ENCODE measurements at regions not wholly inside any gene's neighbourhood (a gene's known extent, or its start where the extent isn't known, plus 50 kb on each side); places are given as distances from the start of the nearest gene placed in this dataset.

DNA sequence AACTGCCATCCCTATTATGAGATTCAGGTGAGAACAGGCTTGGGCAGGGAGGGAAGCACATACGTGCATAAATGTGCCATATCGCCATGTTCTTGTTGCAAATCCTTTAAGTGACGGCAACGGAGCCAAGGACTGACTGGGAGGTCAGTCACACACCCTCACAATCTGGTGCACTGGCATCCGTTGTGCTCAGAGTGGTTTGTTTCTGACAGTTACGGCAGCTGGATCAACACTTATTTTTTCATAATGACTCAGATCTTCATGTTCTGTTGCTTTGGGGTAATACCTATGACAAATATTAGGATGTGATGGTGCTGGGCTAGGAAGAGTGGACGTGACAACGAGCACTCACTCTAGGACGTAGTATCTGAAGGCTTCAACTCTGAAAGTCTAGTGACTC is 56.2 kb upstream of the PREP start:
- H3K9ac ChIP-seq (ENCODE audit: low read depth in 1 of 2, low read length in 2 of 2): no peak overlapping the region
- no peaks in the 10 kb centered on the region for H3K9me3 ChIP-seq (ENCODE audit: control insufficient read depth in 4 of 4, low read length in 3 of 4)
- TF ChIP-seq, protein P1, sequence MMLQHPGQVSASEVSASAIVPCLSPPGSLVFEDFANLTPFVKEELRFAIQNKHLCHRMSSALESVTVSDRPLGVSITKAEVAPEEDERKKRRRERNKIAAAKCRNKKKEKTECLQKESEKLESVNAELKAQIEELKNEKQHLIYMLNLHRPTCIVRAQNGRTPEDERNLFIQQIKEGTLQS (IDR thresholded peaks at IDR 0.05): no peak
- no peak for TF ChIP-seq RXRA (IDR thresholded peaks at IDR 0.05)
- TF ChIP-seq JUND (IDR thresholded peaks at IDR 0.05): no peak
- TF ChIP-seq TAF1 (conservative IDR thresholded peaks at IDR 0.05): no peak
- no peaks in the 10 kb centered on the region for H3K36me3 ChIP-seq (ENCODE audit: control insufficient read depth in 4 of 4, insufficient read depth in 3 of 4, low read depth in 1 of 4, low read length in 3 of 4)
- no peaks in the 10 kb centered on the region for H3K4me1 ChIP-seq (ENCODE audit: control insufficient read depth in 4 of 4, insufficient read depth in 4 of 4, low read length in 3 of 4)
- WGBS: 84% methylated on average over 9 of the region's 9 CpGs
- H3K27me3 ChIP-seq (ENCODE audit: control insufficient read depth in 4 of 4, insufficient read depth in 4 of 4, low read length in 3 of 4): no peaks in the 10 kb centered on the region
- H3K4me3 ChIP-seq (ENCODE audit: low read depth in 1 of 3, low read length in 3 of 3): no peak overlapping the region
- no peak overlapping the region for H3K27ac ChIP-seq (ENCODE audit: low read depth in 1 of 2, low read length in 2 of 2)
- DNase-seq (ENCODE audit: low spot score): no peak

DNA sequence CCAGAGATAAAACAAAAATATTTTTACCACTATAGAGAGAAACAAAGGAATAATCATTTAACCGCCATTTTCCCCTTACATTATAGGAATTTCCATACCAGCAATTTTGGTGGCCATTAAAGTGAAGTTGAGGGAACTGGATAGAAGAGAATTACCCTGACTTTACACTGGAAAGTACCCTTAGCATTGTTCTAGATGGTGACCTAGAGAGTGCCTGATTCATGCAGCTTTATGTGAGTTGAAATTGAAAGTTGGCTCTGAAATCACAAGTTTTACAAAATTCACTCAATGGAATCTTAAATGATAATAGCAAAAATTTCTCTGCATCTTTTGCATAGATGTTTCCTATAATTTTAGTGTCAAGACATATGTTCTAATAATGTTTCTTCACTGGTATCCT is 55.7 kb upstream of the PREP start:
- H3K4me3 ChIP-seq (ENCODE audit: low read depth in 1 of 3, low read length in 3 of 3): no peak overlapping the region
- TF ChIP-seq, protein P2, sequence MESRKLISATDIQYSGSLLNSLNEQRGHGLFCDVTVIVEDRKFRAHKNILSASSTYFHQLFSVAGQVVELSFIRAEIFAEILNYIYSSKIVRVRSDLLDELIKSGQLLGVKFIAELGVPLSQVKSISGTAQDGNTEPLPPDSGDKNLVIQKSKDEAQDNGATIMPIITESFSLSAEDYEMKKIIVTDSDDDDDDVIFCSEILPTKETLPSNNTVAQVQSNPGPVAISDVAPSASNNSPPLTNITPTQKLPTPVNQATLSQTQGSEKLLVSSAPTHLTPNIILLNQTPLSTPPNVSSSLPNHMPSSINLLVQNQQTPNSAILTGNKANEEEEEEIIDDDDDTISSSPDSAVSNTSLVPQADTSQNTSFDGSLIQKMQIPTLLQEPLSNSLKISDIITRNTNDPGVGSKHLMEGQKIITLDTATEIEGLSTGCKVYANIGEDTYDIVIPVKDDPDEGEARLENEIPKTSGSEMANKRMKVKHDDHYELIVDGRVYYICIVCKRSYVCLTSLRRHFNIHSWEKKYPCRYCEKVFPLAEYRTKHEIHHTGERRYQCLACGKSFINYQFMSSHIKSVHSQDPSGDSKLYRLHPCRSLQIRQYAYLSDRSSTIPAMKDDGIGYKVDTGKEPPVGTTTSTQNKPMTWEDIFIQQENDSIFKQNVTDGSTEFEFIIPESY (IDR thresholded peaks at IDR 0.05): no peak
- TF ChIP-seq EGR1 (IDR thresholded peaks at IDR 0.05; ENCODE audit: low read depth in 2 of 2) (no peak), YY1 (IDR thresholded peaks at IDR 0.05) (no peak), HNF4G (IDR thresholded peaks at IDR 0.05) (no peak), SP1 (IDR thresholded peaks at IDR 0.05) (no peak), FOXA2 (IDR thresholded peaks at IDR 0.05) (no peak), NR2F2 (IDR thresholded peaks at IDR 0.05) (no peak), FOXA1 (IDR thresholded peaks at IDR 0.05) (no peak), TAF1 (conservative IDR thresholded peaks at IDR 0.05) (no peak)
- TF ChIP-seq, protein P1 (IDR thresholded peaks at IDR 0.05): no peak
- WGBS: 81% methylated on average over 1 of the region's 1 CpG
- H3K9me3 ChIP-seq (ENCODE audit: control insufficient read depth in 4 of 4, low read length in 3 of 4): no peaks in the 10 kb centered on the region
- H3K36me3 ChIP-seq (ENCODE audit: control insufficient read depth in 4 of 4, insufficient read depth in 3 of 4, low read depth in 1 of 4, low read length in 3 of 4): no peaks in the 10 kb centered on the region
- no peak for DNase-seq (ENCODE audit: low spot score)
- H3K9ac ChIP-seq (ENCODE audit: low read depth in 1 of 2, low read length in 2 of 2): no peak overlapping the region
- no peak overlapping the region for H3K27ac ChIP-seq (ENCODE audit: low read depth in 1 of 2, low read length in 2 of 2)
- H3K4me1 ChIP-seq (ENCODE audit: control insufficient read depth in 4 of 4, insufficient read depth in 4 of 4, low read length in 3 of 4): no peaks in the 10 kb centered on the region
- no peaks in the 10 kb centered on the region for H3K27me3 ChIP-seq (ENCODE audit: control insufficient read depth in 4 of 4, insufficient read depth in 4 of 4, low read length in 3 of 4)

DNA sequence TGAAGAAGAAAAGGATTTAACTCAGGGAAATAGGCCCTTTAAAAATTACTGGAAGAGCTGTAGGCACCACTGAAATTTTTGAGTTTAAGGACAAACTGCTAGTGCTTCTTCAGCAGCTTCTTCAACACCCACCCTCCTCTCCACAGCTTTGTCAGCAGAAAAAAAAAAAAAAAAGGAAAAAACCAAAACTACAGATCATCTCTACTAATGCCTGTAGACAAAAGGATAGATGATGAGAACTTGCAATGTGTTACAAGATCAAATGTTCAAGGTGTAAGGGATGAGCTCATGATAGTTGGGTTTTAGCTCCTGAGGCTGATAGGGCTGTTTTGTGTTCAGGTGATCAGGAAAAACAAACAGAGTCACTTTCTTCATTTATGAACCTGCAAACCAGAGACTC is 55.2 kb upstream of the PREP start:
- Histone ChIP-seq H3K9ac (ENCODE audit: low read depth in 1 of 2, low read length in 2 of 2) (no peak overlapping the region), H3K27me3 (ENCODE audit: control insufficient read depth in 4 of 4, insufficient read depth in 4 of 4, low read length in 3 of 4) (no peaks in the 10 kb centered on the region), H3K4me1 (ENCODE audit: control insufficient read depth in 4 of 4, insufficient read depth in 4 of 4, low read length in 3 of 4) (no peaks in the 10 kb centered on the region), H3K36me3 (ENCODE audit: control insufficient read depth in 4 of 4, insufficient read depth in 3 of 4, low read depth in 1 of 4, low read length in 3 of 4) (no peaks in the 10 kb centered on the region), H3K27ac (ENCODE audit: low read depth in 1 of 2, low read length in 2 of 2) (no peak overlapping the region), H3K9me3 (ENCODE audit: control insufficient read depth in 4 of 4, low read length in 3 of 4) (no peaks in the 10 kb centered on the region), H3K4me3 (ENCODE audit: low read depth in 1 of 3, low read length in 3 of 3) (no peak overlapping the region)
- no peak for DNase-seq (ENCODE audit: low spot score)
- TF ChIP-seq HNF4A (conservative IDR thresholded peaks at IDR 0.05) (no peak), FOXA1 (IDR thresholded peaks at IDR 0.05) (no peak), YY1 (IDR thresholded peaks at IDR 0.05) (no peak), HNF4G (IDR thresholded peaks at IDR 0.05) (no peak), RAD21 (IDR thresholded peaks at IDR 0.05) (no peak), JUND (IDR thresholded peaks at IDR 0.05) (no peak), EGR1 (IDR thresholded peaks at IDR 0.05; ENCODE audit: low read depth in 2 of 2) (no peak), SP1 (IDR thresholded peaks at IDR 0.05) (no peak), TAF1 (conservative IDR thresholded peaks at IDR 0.05) (no peak)
- TF ChIP-seq, protein P3, sequence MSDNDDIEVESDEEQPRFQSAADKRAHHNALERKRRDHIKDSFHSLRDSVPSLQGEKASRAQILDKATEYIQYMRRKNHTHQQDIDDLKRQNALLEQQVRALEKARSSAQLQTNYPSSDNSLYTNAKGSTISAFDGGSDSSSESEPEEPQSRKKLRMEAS (IDR thresholded peaks at IDR 0.05): no peak
- TF ChIP-seq, protein P4, sequence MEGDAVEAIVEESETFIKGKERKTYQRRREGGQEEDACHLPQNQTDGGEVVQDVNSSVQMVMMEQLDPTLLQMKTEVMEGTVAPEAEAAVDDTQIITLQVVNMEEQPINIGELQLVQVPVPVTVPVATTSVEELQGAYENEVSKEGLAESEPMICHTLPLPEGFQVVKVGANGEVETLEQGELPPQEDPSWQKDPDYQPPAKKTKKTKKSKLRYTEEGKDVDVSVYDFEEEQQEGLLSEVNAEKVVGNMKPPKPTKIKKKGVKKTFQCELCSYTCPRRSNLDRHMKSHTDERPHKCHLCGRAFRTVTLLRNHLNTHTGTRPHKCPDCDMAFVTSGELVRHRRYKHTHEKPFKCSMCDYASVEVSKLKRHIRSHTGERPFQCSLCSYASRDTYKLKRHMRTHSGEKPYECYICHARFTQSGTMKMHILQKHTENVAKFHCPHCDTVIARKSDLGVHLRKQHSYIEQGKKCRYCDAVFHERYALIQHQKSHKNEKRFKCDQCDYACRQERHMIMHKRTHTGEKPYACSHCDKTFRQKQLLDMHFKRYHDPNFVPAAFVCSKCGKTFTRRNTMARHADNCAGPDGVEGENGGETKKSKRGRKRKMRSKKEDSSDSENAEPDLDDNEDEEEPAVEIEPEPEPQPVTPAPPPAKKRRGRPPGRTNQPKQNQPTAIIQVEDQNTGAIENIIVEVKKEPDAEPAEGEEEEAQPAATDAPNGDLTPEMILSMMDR (IDR thresholded peaks at IDR 0.05; ENCODE audit: low read depth, low read length, missing input control): no peak
- TF ChIP-seq, protein P2 (IDR thresholded peaks at IDR 0.05): no peak
- TF ChIP-seq, protein P5, sequence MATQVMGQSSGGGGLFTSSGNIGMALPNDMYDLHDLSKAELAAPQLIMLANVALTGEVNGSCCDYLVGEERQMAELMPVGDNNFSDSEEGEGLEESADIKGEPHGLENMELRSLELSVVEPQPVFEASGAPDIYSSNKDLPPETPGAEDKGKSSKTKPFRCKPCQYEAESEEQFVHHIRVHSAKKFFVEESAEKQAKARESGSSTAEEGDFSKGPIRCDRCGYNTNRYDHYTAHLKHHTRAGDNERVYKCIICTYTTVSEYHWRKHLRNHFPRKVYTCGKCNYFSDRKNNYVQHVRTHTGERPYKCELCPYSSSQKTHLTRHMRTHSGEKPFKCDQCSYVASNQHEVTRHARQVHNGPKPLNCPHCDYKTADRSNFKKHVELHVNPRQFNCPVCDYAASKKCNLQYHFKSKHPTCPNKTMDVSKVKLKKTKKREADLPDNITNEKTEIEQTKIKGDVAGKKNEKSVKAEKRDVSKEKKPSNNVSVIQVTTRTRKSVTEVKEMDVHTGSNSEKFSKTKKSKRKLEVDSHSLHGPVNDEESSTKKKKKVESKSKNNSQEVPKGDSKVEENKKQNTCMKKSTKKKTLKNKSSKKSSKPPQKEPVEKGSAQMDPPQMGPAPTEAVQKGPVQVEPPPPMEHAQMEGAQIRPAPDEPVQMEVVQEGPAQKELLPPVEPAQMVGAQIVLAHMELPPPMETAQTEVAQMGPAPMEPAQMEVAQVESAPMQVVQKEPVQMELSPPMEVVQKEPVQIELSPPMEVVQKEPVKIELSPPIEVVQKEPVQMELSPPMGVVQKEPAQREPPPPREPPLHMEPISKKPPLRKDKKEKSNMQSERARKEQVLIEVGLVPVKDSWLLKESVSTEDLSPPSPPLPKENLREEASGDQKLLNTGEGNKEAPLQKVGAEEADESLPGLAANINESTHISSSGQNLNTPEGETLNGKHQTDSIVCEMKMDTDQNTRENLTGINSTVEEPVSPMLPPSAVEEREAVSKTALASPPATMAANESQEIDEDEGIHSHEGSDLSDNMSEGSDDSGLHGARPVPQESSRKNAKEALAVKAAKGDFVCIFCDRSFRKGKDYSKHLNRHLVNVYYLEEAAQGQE (IDR thresholded peaks at IDR 0.05): no peak
- TF ChIP-seq, protein P1 (IDR thresholded peaks at IDR 0.05): no peak
